ENCODE measurements at regions not wholly inside any gene's neighbourhood (a gene's known extent, or its start where the extent isn't known, plus 50 kb on each side); places are given as distances from the start of the nearest gene placed in this dataset.
A peak's percentile ranks its signal among the peaks of the same experiment; 100 is the strongest.
"Not testable (repeated sequence)": the region's sequence is repeated elsewhere in the genome, so short reads cannot be mapped to it uniquely, and the experiment has no call there.

DNA sequence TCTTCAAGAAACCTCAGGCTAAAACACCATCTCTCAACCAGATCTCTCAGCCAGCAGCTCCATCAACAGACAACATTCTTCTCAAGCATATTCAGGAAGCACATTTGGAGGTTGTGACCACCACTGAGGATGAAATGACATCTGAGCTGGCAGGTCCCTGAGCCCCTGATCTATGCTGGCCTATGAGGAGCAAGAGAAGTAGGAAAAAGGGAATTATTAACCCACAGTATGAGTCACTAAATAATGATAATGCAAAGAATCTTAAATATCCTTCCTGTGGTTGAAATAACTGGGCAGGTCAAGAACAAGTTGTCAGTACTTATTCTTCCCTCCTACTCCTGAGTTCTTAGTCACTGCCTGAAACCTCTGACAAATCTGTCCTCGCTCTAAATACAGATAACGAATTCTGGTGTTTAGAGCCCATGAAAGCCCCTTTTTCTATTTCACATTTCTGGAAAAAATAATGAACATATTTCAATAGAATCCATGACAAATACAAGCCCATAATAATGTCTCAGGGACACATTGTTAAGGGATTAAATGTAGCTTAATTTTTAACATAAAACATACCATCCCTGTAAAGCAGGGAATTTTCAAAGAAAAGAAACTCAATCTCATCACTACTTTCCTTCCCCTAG is 225.8 kb upstream of the IRS2 start:
- H3K27ac ChIP-seq, result peak overlapping the region; percentile 92
- DNase-seq (ENCODE audit: low read depth, low spot score), result peak; percentile 70

DNA sequence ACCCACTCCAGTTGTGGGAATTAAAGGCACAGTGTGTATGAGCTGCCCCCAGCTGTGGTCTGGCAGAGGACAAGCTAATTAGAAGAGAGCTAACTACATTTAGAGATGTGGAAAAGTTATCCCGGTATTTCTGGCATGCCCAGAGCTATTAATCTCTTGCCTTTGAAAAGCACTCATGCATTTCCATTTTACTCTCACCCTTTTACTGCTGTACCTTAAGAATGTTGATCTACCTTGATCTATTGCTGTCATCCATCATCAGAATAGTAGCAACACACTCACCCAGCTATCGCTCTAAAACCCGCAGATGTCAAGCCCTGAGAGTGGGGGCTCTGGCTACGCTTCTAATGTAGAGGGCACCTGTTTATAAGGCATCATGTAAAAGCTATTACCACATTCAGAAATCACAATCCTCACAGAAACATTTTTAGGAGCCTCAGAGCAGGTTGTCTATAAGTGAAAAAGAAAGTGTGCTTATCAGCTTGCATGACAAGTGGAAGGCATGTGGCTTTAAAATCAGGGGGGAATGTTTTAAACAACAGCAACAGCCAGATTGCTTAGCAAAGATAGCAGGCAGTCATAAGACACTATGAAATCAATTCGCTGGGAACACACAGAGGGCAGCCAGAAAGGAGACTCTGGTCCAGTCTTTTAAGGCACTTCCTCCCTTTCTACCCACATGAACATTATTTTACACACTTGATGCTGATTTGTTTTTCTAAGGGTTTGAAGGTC is 224.2 kb upstream of the IRS2 start:
- H3K27ac ChIP-seq, result no peak overlapping the region
- DNase-seq (ENCODE audit: low read depth, low spot score), result no peak

DNA sequence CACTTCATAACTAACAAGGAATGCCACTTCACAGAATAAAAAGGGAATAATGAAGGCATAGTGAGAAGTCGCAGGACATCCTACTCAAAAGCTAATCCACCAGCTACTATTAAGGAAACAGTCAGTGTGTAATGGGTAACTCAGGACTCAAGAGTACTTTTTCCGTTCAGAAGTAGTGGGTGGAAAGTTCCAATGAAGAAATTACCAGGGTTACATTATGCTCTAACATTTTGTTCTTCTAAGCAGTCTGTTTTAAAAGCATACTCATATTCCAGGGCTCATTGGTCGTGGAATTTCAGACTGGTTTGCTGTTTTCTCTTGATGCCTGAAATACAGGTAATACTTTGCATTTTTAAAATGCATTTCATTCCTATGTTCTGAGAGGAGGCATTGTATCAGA is 222.4 kb upstream of the IRS2 start:
- DNase-seq (ENCODE audit: low read depth, low spot score), result no peak
- H3K27ac ChIP-seq, result no peak overlapping the region

DNA sequence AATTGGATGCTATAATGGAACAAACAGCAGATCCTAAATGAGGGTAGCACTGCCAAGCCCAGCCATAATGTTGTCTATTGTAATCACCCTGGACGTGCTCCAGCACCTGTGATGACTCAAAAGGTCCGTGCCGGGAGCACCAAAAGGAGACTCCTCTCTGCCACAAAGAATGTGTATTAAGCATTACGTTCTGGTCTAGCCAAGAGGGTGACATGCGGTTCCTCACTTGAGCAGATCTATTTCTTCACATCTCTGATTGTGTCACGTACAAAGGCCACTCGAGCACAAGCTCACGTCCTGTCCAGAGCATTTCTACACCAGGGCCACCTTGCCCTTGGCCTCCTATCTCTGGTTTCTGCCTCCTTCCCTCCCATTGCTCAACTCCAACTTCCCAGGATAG is 219.9 kb upstream of the IRS2 start:
- H3K27ac ChIP-seq, result peak overlapping the region; percentile 55
- DNase-seq (ENCODE audit: low read depth, low spot score), result peak; percentile 66

DNA sequence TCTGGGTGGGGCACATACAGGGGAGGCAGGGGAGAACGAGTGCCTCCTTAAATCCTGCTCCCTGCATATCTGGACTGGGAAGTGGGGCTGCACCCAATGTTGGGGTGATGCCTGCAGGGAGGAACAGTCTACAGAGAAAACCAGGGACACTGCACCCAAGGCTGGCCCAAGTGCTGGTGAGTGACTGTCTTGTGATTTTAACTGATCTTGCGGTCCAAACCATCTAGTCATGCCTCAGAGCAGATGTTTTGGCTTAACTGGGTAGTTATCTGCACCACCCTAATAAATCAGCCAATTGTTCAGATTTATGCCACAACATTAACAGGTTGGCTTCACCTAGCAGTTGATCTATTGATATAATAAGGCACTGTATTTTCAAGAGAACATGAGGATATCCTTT is 219.2 kb upstream of the IRS2 start:
- DNase-seq (ENCODE audit: low read depth, low spot score), result no peak
- peak overlapping the region; percentile 55 for H3K27ac ChIP-seq

DNA sequence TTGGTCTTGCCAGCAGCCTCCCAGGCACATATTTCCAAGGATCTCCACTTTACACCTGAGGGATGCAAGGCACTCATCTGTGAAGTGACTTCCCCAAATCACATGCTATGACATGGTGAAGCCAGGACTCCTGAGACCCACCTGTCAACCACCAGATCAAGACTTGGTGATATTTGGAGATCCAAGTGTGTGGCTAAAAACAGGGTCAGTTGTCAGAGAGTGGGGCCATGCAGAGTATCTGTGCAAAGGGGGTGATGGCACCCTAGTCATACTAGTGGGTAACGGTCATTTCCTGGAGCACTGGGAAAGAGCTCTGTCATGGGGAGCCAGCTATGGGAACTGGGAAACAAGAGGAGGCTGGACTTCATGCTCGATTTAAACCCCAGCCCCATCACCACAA is 218.4 kb upstream of the IRS2 start:
- no peak for DNase-seq (ENCODE audit: low read depth, low spot score)
- H3K27ac ChIP-seq, result no peak overlapping the region

DNA sequence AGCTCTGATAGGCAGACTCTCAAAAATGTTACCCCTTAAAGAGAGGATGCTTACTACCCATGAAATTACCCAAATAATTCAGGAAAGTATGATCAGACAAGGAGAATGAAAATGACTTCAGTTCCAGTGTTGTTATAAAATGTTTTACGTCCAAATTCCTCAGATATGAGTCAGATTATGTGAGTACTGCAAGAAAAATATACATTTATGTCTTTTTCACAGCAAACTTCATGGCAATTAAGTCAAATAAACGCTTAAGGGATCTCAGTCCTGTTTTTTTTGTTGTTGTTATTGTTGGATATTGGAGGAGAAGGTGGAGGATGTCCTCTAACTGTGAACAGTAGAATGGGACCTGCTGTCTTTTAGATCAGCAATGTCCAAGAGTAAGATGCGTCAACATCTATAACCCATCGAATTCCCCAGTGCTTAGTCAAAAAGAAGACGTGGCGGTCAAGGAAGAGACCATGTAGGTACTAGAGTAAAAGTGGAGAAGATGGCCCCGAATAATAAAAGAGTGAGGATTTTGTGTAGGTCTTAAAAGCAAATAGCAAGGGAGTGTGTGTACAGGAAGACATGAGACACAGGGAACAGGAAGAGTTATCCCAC is 215.4 kb upstream of the IRS2 start:
- H3K27ac ChIP-seq, result no peak overlapping the region
- no peak for DNase-seq (ENCODE audit: low read depth, low spot score)

DNA sequence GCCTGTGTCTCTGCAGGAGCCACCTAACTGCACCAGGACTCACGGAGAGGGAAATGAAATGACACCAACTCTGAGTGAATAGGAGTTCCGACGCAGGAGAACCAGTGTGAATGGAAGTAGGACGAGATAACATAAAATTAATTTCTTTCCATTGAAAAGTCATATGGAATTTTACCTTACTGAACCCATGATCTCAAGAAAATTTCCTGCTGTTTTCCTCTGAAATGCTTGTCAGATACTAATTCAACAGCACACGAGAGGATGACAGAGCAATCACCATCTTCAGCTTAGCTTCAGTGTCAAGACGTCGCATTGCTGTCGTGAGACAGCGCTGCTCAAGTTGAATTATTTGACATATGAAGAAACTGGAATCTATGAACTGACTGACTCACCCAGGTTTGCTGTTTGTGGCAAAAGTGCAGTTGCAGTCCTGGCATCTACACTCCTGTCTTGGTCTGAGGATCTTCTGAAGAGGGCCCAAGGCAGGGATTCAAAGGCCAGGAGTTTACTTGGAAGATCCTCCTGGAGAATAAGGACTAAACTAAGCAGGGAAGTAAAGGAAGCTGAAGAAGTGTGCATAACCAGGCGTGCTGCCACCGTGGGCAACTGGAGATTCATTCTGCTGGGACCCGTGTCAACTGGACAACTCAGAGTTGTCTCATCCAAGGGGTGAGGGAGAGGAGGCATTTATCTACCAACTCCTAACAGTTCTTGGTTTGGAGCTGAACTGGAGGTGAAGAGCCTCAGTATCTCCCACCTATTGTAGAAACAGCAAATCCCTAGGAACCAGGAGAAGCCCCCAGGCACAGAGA is 214.4 kb upstream of the IRS2 start:
- DNase-seq (ENCODE audit: low read depth, low spot score), result no peak
- no peak overlapping the region for H3K27ac ChIP-seq

DNA sequence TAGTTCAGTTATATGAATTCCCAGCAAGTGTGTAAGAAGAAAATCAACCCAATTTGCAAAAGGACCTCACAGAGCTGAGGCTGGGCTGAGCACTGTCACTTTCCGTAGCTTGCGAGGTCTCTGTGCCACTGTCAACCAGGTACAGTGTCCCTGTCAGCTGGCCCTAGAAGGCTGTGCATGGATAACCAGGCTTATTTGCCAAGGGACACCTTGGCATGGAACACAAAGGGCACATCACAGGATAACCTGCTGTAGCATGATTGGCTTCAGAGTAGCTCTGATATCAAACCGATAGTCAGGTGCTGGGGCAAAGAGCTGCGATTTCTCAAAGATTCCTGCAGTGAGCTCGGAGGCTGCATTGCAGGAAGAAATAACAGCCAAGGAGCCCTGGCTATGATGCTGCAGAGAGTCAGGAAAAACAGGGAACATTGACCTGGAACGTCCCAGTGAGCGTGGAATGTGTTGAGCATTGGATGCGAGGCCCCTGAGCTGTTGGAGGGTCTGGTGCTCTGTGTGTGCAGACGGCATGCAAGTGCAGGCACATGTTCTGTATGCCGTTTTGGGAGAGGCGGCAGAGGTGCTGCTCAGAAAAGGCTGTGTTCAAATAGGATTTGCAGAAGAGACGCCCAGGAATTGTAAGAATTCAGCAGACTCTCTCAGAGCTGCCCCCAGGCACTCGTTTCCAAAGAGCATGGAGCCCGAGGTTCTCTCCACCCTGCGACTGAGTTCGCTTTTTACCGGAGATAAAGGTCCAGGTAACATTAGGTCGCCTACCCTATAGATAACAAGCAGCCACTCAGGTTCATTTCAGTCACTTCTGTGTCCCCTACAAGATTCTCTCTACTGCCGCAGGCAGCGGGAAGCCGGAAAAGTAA is 213.5 kb upstream of the IRS2 start:
- no peak for DNase-seq (ENCODE audit: low read depth, low spot score)
- H3K27ac ChIP-seq, result no peak overlapping the region

DNA sequence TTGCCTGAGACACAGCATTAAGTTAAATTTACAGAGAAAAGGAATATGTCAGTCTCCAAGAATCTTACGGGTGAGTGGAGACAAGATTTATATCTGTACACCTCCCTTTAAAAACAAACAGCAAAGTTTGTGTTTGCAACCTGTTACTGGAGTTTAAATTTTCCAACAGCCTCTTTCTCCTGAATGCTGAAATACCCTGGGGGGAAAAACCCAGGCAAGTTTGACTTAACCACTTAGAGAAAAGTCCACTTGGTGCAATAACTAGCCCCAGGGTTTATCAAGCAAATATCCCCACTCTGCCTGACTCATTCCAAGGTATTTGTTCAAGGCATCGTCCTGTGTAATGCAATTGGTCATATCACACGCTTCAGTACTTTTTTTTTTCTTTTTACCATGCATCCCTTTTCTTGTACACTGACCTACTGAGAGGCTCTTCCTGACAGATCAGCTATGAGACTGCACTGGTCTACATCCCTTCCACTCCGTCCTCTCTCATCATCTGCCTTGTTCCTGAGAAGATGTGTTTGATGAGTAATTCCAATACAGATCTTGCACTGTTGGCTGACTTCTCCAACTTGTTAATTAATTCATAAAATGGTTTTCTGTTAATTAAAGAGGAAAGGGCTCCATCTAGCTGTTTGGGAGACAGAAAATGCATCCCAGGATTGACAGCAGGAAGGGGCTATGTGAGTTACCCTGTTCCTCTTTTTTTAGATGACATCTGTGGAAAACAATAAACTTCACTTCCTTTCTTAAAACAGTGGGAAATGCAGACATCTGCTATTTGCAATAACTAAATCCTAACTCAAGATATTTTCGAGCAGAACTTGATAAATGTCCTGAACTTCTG is 212.5 kb upstream of the IRS2 start:
- DNase-seq (ENCODE audit: low read depth, low spot score), result peak; percentile 82
- no peak overlapping the region for H3K27ac ChIP-seq

DNA sequence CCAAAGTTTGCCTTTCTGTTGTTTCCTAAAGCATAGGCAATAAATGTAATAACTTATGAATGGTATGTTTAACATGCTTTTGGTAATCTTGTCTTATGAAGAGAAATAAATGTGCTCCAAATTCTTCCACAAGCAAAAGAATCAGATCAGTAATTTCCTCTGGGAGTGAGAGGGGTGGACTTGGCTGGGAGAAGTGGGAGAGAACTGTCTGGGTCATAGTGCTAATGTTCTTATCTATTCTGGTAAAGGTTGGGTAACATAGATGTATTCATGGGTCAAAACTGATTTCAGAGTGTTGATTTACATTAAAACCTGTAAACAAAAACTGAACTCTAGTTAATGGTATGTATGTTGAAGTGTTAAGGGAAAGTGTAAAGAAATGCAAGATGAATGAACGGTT is 211.7 kb upstream of the IRS2 start:
- no peak for DNase-seq (ENCODE audit: low read depth, low spot score)
- H3K27ac ChIP-seq, result no peak overlapping the region

DNA sequence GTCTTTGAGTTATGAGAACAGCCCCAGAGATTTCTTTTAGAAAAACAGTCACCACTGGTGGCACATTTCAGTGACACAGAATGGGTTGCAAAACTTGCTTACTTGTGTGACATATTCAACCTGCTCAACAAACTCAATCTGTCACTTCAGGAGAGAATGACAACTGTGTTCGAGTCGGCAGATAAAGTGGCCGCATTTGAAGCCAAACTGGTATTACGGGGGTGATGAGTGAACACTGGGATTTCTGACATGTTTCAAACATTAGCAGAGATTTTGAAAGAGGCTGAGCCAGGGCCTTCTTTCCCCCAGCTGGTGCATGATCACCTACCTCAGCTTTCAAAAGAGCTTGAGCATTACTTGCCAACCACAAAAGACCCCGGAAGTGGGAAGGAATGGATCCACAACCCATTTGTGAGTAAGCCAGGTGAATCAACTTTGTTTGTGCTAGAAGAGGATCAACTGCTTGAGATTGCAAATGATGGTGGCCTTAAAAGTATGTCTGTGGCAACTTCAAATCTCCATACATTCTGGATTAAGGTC is 210.7 kb upstream of the IRS2 start:
- H3K27ac ChIP-seq; DNase-seq (ENCODE audit: low read depth, low spot score): not testable (repeated sequence)

DNA sequence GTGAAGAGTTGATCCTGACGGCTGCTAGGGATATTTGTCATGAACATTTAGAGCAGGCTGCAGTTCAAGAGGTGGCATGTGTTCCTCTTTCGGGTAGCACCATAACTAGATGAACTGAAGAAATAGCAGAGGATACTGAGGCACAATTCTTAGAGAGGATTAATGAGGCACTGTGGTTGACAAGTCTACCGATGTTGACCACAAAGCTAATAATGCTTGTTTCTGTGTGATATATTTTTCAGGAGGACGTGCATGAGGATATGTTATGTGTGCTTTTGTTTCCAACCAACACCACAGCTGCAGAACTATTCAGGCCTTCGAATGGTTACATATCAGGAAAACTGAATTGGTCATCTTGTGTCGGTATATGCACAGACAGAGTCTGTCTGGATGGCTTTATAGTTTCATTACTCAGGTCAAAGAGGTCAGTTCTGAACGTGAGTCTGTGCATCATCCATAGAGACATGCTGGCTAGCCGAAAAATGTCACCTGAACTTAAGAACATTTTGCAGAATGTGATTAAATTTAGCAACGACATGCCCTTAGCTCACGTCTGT is 210.1 kb upstream of the IRS2 start:
- H3K27ac ChIP-seq, result no peak overlapping the region
- no peak for DNase-seq (ENCODE audit: low read depth, low spot score)

DNA sequence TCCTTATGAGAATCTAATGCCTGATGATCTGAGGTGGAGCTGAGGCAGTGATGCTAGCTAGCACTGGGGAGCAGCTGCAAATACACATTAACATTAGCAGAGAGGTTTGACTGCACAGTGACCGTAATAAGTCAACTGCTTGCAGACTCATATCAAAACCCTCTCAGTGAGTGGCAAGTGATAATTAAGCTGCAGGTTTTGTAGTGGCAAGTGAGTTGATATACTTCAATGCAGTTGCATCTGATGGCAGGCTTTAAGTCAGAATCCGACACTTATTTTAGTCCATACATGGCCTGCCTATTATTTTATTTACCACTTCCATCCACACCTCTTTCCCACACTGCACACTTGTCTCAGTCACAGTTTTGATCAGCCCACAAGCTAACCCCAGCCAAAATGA is 209.2 kb upstream of the IRS2 start:
- H3K27ac ChIP-seq, result no peak overlapping the region

DNA sequence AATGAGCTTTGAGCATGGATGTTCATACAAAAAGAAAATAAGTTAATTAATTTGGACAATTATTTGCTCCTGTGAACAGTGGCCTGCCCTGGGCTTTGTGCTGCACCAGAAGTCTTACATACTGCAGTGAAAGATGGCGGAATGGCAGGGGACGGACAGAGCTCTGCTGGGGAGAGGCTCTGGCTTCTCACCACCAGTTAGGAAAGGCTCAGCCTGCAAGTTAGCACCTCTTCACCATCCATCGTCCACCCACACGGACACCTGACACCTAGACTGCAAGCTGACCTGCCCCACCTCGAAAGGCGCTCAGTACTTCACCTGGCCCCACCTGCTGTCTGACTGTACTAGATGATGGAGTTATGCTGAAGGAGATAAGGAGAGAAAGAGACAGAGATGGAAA is 203.9 kb upstream of the IRS2 start:
- no peak for DNase-seq (ENCODE audit: low read depth, low spot score)
- no peak overlapping the region for H3K27ac ChIP-seq

More for the DNA sequence above, 209.2 kb upstream of the IRS2 start:
- no peak for DNase-seq (ENCODE audit: low read depth, low spot score)

DNA sequence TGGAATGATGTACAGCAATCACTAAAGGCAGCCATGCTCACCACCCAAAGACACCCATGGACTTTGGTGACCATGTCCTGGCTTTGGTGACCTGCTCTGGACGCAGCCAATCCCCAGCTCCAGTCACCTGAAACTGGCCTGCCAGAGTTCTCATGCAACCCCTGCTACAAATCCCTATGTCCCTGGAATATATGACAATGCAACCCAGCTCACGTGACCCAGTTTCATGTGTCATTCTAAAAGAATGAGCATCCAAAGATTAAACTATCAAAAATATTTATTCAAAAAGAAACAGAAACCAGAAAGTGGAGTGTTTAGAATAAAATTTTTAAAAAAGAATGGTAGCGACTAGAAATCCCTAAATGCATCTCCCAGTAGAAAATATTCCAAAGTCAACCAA is 203.3 kb upstream of the IRS2 start:
- H3K27ac ChIP-seq, result no peak overlapping the region
- no peak for DNase-seq (ENCODE audit: low read depth, low spot score)

DNA sequence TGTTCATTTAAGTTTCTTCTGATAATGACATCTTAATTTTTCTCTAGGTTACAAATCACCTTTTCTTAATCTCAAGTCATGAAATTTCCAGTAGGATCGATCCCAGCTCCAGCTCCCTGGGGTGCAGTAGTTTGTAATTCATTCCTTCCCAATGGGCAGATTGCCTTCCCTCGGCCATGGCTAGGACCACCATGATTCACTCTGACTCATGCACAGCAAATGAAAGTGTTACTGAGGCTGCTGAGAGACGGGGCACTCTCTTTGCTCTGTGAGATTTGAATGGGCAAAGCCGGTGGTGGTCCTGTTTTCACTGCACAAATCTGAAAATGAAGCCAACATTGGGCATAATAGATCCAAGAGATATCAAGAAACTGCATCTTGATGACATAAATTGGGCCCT is 202.8 kb upstream of the IRS2 start:
- no peak for DNase-seq (ENCODE audit: low read depth, low spot score)
- H3K27ac ChIP-seq, result no peak overlapping the region

DNA sequence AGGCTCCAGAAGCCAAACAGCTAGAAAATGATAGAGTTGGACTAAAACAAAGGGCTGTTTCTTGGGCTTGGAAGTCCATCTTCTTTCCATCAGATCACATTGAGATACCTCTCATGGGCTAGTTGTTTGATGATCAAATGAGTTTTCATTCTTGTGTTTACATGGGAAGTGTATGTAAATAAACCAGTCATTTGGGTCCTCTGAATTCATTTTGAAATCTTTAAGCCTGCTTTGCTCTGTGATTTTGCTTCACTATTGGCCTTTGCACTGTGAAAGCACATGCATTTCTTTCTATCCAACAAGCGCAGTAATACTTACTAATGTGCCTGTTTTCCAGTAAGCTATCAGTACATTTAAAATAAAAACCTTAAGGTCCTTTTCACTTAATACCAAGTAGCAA is 200.5 kb upstream of the IRS2 start:
- no peak overlapping the region for H3K27ac ChIP-seq
- DNase-seq (ENCODE audit: low read depth, low spot score), result no peak

All from epithelial cell of prostate (primary cell).